ENCODE measurements at regions not wholly inside any gene's neighbourhood (a gene's known extent, or its start where the extent isn't known, plus 50 kb on each side); places are given as distances from the start of the nearest gene placed in this dataset.

- TF ChIP-seq POLR2A (IDR thresholded peaks at IDR 0.05) (no peak), CTCF (IDR thresholded peaks at IDR 0.05) (no peak)
Measured at GRCh38 chr9:16178294-16178693, 625.5 kb downstream of the CCDC171 start.

Measured in right lobe of liver (tissue), 4 donors.